H9 (cell line): ENCODE measurements at regions not wholly inside any gene's neighbourhood (a gene's known extent, or its start where the extent isn't known, plus 50 kb on each side); places are given as distances from the start of the nearest gene placed in this dataset.

Source experiments
- DNase-seq: peaks from one replicate; pipeline ENCODE4 v3.0.0-alpha.2; 2017
- H2AFZ ChIP-seq: one replicate; pipeline ENCODE4 v1.6.1; 2013; ENCODE audit warnings: mild to moderate bottlenecking, low read length, control low read depth, moderate library complexity
- H2AK5ac ChIP-seq: 2 replicates; pipeline ENCODE4 v1.6.1; 2013; ENCODE audit warnings: low read length, control low read depth, mixed read lengths; ENCODE audit not compliant: insufficient read length
- H2BK120ac ChIP-seq: one replicate; pipeline ENCODE4 v1.6.1; 2013; ENCODE audit warnings: low read depth, mild to moderate bottlenecking, low read length, control low read depth, inconsistent platforms; ENCODE audit not compliant: poor library complexity, severe bottlenecking
- H2BK12ac ChIP-seq: 2 replicates; pipeline ENCODE4 v1.6.1; 2013; ENCODE audit warnings: low read length, control low read depth, mixed read lengths, low read depth; ENCODE audit not compliant: insufficient read length
- H2BK15ac ChIP-seq: 2 replicates; pipeline ENCODE4 v1.6.1; 2013; ENCODE audit warnings: low read depth, low read length, control low read depth
- H2BK20ac ChIP-seq: one replicate; pipeline ENCODE4 v1.6.1; 2013; ENCODE audit warnings: low read depth, mild to moderate bottlenecking, low read length, control low read depth, inconsistent platforms; ENCODE audit not compliant: poor library complexity, severe bottlenecking
- H2BK5ac ChIP-seq: 2 replicates; pipeline ENCODE4 v1.6.1; 2013; ENCODE audit warnings: low read length, control low read depth, mixed read lengths; ENCODE audit not compliant: insufficient read length
- H3K14ac ChIP-seq: 2 replicates; pipeline ENCODE4 v1.6.1; 2013; ENCODE audit warnings: low read length, control low read depth; ENCODE audit not compliant: insufficient read depth
- H3K18ac ChIP-seq: 2 replicates; pipeline ENCODE4 v1.6.1; 2013; ENCODE audit warnings: low read depth, mild to moderate bottlenecking, mixed read lengths, low read length, control low read depth; ENCODE audit not compliant: insufficient read length
- H3K23ac ChIP-seq: 2 replicates; pipeline ENCODE4 v1.6.1; 2013; ENCODE audit warnings: low read length, control low read depth, mixed read lengths, low read depth; ENCODE audit not compliant: insufficient read length
- H3K23me2 ChIP-seq: 2 replicates; pipeline ENCODE4 v1.6.1; 2013; ENCODE audit warnings: low read depth, mild to moderate bottlenecking, mixed read lengths, low read length, control low read depth; ENCODE audit not compliant: insufficient read length, poor library complexity, severe bottlenecking
- H3K27ac ChIP-seq: 2 replicates; pipeline ENCODE4 v1.5.1; 2013; ENCODE audit warnings: low read length, control low read depth, mixed read lengths, low read depth; ENCODE audit not compliant: insufficient read length
- H3K27me3 ChIP-seq: 2 replicates; pipeline ENCODE4 v1.6.1; 2013; ENCODE audit warnings: low read length, control low read depth, inconsistent platforms; ENCODE audit not compliant: insufficient read depth
- H3K4ac ChIP-seq: 2 replicates; pipeline ENCODE4 v1.6.1; 2013; ENCODE audit warnings: low read depth, mild to moderate bottlenecking, control low read depth, inconsistent platforms, low read length, moderate library complexity
- H3K4me1 ChIP-seq: 2 replicates; pipeline ENCODE4 v1.6.1; 2013; ENCODE audit warnings: low read length, control low read depth, inconsistent platforms; ENCODE audit not compliant: insufficient read depth
- H3K4me2 ChIP-seq: 2 replicates; pipeline ENCODE4 v1.6.1; 2013; ENCODE audit warnings: low read length, control low read depth, mixed read lengths; ENCODE audit not compliant: insufficient read length, insufficient read depth
- H3K56ac ChIP-seq: 2 replicates; pipeline ENCODE4 v1.6.1; 2013; ENCODE audit warnings: low read depth, mild to moderate bottlenecking, mixed read lengths, low read length, control low read depth; ENCODE audit not compliant: insufficient read length
- H3K79me1 ChIP-seq: 2 replicates; pipeline ENCODE4 v1.6.1; 2013; ENCODE audit warnings: low read depth, mild to moderate bottlenecking, moderate library complexity, low read length, control low read depth, inconsistent platforms; ENCODE audit not compliant: insufficient read depth, poor library complexity, severe bottlenecking
- H3K79me2 ChIP-seq: 2 replicates; pipeline ENCODE4 v1.6.1; 2013; ENCODE audit warnings: low read length, control low read depth, inconsistent platforms; ENCODE audit not compliant: insufficient read depth
- H3K9ac ChIP-seq: 2 replicates; pipeline ENCODE4 v1.6.1; 2013; ENCODE audit warnings: low read length, control low read depth, mixed read lengths; ENCODE audit not compliant: insufficient read length; ENCODE audit errors: extremely low read depth
- H3K9me3 ChIP-seq: one replicate; pipeline ENCODE4 v1.6.1; 2013; ENCODE audit warnings: low read depth, low read length, inconsistent platforms; ENCODE audit not compliant: control insufficient read depth
- H3T11ph ChIP-seq: one replicate; pipeline ENCODE4 v1.6.1; 2013; ENCODE audit warnings: mild to moderate bottlenecking, low read length, control low read depth, inconsistent platforms
- H4K20me1 ChIP-seq: one replicate; pipeline ENCODE4 v1.6.1; 2013; ENCODE audit not compliant: control insufficient read depth, insufficient read length, insufficient read depth
- H4K5ac ChIP-seq: 2 replicates; pipeline ENCODE4 v1.6.1; 2013; ENCODE audit warnings: low read depth, mild to moderate bottlenecking, mixed read lengths, low read length, control low read depth; ENCODE audit not compliant: insufficient read length
- H4K8ac ChIP-seq: replicated peaks from 2 replicates; pipeline ENCODE4 v1.6.1; 2013; ENCODE audit warnings: low read length, control low read depth, mixed read lengths, low read depth; ENCODE audit not compliant: insufficient read length
- H4K91ac ChIP-seq: 2 replicates; pipeline ENCODE4 v1.6.1; 2013; ENCODE audit warnings: low read depth, mild to moderate bottlenecking, moderate library complexity, mixed read lengths, low read length, control low read depth; ENCODE audit not compliant: insufficient read length
- H3K27ac Mint-ChIP-seq, 3 experiments: 2 replicates in 2 of 3; 3 replicates in 1 of 3; pipeline ENCODE4 v1.8.0; 2020 to 2021; ENCODE audit warnings: mixed read lengths in 3 of 3, mild to moderate bottlenecking in 1 of 3, moderate library complexity in 1 of 3
- H3K27me3 Mint-ChIP-seq: 2 replicates; pipeline ENCODE4 v1.8.0; 2021; ENCODE audit warnings: low read depth, mild to moderate bottlenecking, moderate library complexity, mixed read lengths
- H3K36me3 Mint-ChIP-seq, 3 experiments: 2 replicates in 2 of 3; 3 replicates in 1 of 3; pipeline ENCODE4 v1.8.0; 2020 to 2021; ENCODE audit warnings: low read depth in 3 of 3, mixed read lengths in 3 of 3; ENCODE audit not compliant: insufficient read depth in 1 of 3
- H3K4me1 Mint-ChIP-seq, 2 experiments: 2 replicates each; pipeline ENCODE4 v1.8.0; 2020; ENCODE audit warnings: mixed read lengths in 2 of 2
- H3K4me3 Mint-ChIP-seq, 2 experiments: 2 replicates in 1 of 2; 3 replicates in 1 of 2; pipeline ENCODE4 v1.8.0; 2020 to 2021; ENCODE audit warnings: mild to moderate bottlenecking in 2 of 2, mixed read lengths in 2 of 2, moderate library complexity in 1 of 2
- H3K9me3 Mint-ChIP-seq, 2 experiments: 2 replicates in 1 of 2; 3 replicates in 1 of 2; pipeline ENCODE4 v1.8.0; 2020; ENCODE audit warnings: mild to moderate bottlenecking in 2 of 2, mixed read lengths in 2 of 2, moderate library complexity in 1 of 2
- CTCF ChIP-seq: fragments of 200-600 bp; sonication (generic); conservative IDR thresholded peaks from 3 replicates; pipeline ENCODE4 v1.8.0; 2021; ENCODE audit warnings: antibody characterized with exemption, mild to moderate bottlenecking
- WGBS: extraction: QIAGEN DNeasy Blood & Tissue Kit; methylation state at CpG from one replicate; pipeline ENCODE4 v1.1.7; 2013; ENCODE audit warnings: missing lambda C conversion rate, low lambda C conversion rate, mixed read lengths; ENCODE audit not compliant: insufficient read length; ENCODE audit errors: extremely low coverage; 5-methylcytosine and 5-hydroxymethylcytosine counted together

- no peak overlapping the region for H3K4me2 ChIP-seq
- WGBS, result no CpG with 5 or more reads among the region's 1 CpG
- H3K27me3 Mint-ChIP-seq, result 0 out of 2 replicates have a peak, but pooled peaks cover 1% of the 10 kb centered on the region
Observed at GRCh38 chr4:38254825-38255224, 294.6 kb downstream of the PTTG2 start.

More at GRCh38 chr4:38254825-38255224, 294.6 kb downstream of the PTTG2 start:
- Mint-ChIP-seq H3K27ac (no peak overlapping the region), H3K36me3 (peaks cover 7 to 14% (median 13%) of the 10 kb centered on the region in 3 experiments; a peak in 6 of 7 replicates), H3K9me3 (peaks cover 22 to 24% of the 10 kb centered on the region in 2 experiments), H3K4me1 (peaks cover 2 to 5% of the 10 kb centered on the region in 2 experiments), H3K4me3 (no peak overlapping the region)
- H2AK5ac ChIP-seq, result no peak overlapping the region
- H3K9me3 ChIP-seq, result peaks cover 7% of the 10 kb centered on the region
- DNase-seq, result no peak
- H3K56ac ChIP-seq, result no peak overlapping the region
- H3K9ac ChIP-seq, result no peak overlapping the region
- no peak for TF ChIP-seq CTCF
- no peak overlapping the region for H4K5ac ChIP-seq
- no peaks in the 10 kb centered on the region for H3K23me2 ChIP-seq
- no peaks in the 10 kb centered on the region for H3K79me2 ChIP-seq
- no peak overlapping the region for H2BK120ac ChIP-seq
- H3K27ac ChIP-seq, result no peak overlapping the region
- H2BK12ac ChIP-seq, result no peak overlapping the region
- no peak overlapping the region for H2BK20ac ChIP-seq
- no peak overlapping the region for H3K23ac ChIP-seq
- H2BK5ac ChIP-seq, result no peak overlapping the region
- no peak overlapping the region for H2BK15ac ChIP-seq
- no peaks in the 10 kb centered on the region for H3K79me1 ChIP-seq
- H3K4ac ChIP-seq, result no peak overlapping the region
- no peaks in the 10 kb centered on the region for H3K4me1 ChIP-seq
- H3T11ph ChIP-seq, result no peak overlapping the region
- no peak overlapping the region for H2AFZ ChIP-seq
- H4K20me1 ChIP-seq, result no peaks in the 10 kb centered on the region
- no peak overlapping the region for H3K18ac ChIP-seq
- no peaks in the 10 kb centered on the region for H3K27me3 ChIP-seq
- H4K91ac ChIP-seq, result no peak overlapping the region
- no peak overlapping the region for H3K14ac ChIP-seq
- H4K8ac ChIP-seq, result no peak overlapping the region
